LNCaP clone FGC (cell line): ENCODE measurements at regions not wholly inside any gene's neighbourhood (a gene's known extent, or its start where the extent isn't known, plus 50 kb on each side); places are given as distances from the start of the nearest gene placed in this dataset.

Experiments used
- DNase-seq: peaks from one replicate; pipeline ENCODE4 v3.0.0-alpha.2; 2011; ENCODE audit warnings: low read depth
- H3K4me3 ChIP-seq: 2 replicates; pipeline ENCODE4 v1.5.1; 2011; ENCODE audit warnings: mild to moderate bottlenecking, low read depth, low read length, control low read depth
- CTCF ChIP-seq: IDR thresholded peaks from 2 replicates; pipeline ENCODE4 v1.5.1; 2012; ENCODE audit warnings: mild to moderate bottlenecking; ENCODE audit not compliant: control insufficient read depth, insufficient read depth; ENCODE audit errors: extremely low read depth

GRCh38 chr6:19067165-19067564, 680.0 kb downstream of the RNF144B start:
- no peak for DNase-seq
- no peak overlapping the region for H3K4me3 ChIP-seq
- no peak for TF ChIP-seq CTCF

GRCh38 chr6:19070520-19070919, 683.4 kb downstream of the RNF144B start:
- no peak overlapping the region for H3K4me3 ChIP-seq
- TF ChIP-seq CTCF = no peak
- no peak for DNase-seq

GRCh38 chr6:19083801-19084200, 696.7 kb downstream of the RNF144B start:
- TF ChIP-seq CTCF = no peak
- no peak overlapping the region for H3K4me3 ChIP-seq
- no peak for DNase-seq

DNA sequence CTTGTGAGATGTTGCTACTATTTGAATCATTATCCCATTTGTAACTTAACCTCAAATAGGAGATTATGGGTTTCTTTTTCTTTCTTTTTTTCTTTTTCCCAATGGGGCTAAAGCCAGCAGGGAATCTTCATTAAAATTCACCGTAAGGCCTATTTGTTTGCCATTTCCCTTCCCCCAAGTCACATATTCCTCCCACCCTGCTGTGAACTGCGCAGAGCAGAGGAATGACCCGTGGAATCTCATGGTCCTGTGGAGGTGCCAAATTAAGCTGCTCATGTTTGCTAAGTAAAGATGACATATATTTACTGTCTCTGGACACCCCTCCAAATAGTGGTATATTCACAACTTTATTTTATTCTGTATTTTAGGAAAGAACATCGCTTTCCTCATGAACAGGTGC, 699.3 kb downstream of the RNF144B start:
- H3K4me3 ChIP-seq = no peak overlapping the region
- no peak for TF ChIP-seq CTCF
- DNase-seq = no peak

DNA sequence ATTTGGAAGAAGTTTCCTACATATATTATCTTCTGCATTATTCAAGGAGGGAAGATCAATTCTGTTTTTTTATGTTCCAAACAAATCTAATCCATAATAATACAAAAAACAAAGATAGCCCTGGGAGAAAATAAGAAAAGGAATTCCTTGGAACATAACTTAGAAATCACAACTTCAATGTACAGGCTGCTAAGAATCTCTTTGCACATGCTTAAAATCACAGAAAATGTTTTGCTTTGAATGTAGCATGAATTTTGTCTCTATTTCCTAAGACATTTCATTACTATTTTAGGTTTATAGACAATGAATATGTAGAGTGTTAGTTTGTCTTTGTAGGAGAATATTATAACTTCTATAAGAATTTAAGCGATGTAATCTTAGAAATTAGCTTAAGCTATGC, 700.1 kb downstream of the RNF144B start:
- no peak for TF ChIP-seq CTCF
- no peak overlapping the region for H3K4me3 ChIP-seq
- DNase-seq = no peak

GRCh38 chr6:19087897-19088296, 700.7 kb downstream of the RNF144B start:
- H3K4me3 ChIP-seq = no peak overlapping the region
- TF ChIP-seq CTCF = no peak
- no peak for DNase-seq

- no peak overlapping the region for H3K4me3 ChIP-seq
- no peak for DNase-seq
- TF ChIP-seq CTCF = no peak
Measured at GRCh38 chr6:19100752-19101151, 713.6 kb downstream of the RNF144B start.
